NCI-H748 treated with DMSO at 0.1 percent for 48 hours (cell line): ENCODE measurements at regions not wholly inside any gene's neighbourhood (a gene's known extent, or its start where the extent isn't known, plus 50 kb on each side); places are given as distances from the start of the nearest gene placed in this dataset.

Experiments used
- DNase-seq: peaks from one replicate; lab custom pipeline; 2025; lab: John Stamatoyannopoulos, UW

- no peak for DNase-seq
These were observed 104.5 kb downstream of the NGF start for GRCh38 chr1:115233598-115233997.

DNA sequence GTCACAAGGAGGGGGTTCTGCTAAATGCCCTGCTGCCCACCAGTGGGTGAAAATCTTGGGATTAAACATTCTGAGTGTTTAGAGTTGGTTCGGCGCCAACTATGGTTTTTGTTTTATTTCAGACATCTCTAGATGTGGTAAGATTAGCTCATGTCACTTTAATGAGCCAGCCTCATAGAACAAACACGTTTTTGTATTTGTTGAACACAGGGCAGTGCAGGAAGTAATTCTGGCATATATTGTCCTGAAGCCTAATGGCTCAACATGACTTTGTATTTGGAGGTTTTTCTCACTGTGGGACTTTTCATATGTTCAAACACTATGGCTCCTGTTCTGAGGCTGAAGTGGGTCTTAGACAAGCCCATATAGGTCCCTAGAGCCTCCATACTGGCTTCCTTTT is 107.8 kb downstream of the NGF start:
- DNase-seq = no peak

- peak; percentile 34 for DNase-seq
These were observed 109.0 kb downstream of the NGF start for GRCh38 chr1:115229016-115229415.

GRCh38 chr1:115228191-115228590 is 109.9 kb downstream of the NGF start:
- DNase-seq = no peak

GRCh38 chr1:115227346-115228082 is 110.5 kb downstream of the NGF start:
- DNase-seq = no peak

DNA sequence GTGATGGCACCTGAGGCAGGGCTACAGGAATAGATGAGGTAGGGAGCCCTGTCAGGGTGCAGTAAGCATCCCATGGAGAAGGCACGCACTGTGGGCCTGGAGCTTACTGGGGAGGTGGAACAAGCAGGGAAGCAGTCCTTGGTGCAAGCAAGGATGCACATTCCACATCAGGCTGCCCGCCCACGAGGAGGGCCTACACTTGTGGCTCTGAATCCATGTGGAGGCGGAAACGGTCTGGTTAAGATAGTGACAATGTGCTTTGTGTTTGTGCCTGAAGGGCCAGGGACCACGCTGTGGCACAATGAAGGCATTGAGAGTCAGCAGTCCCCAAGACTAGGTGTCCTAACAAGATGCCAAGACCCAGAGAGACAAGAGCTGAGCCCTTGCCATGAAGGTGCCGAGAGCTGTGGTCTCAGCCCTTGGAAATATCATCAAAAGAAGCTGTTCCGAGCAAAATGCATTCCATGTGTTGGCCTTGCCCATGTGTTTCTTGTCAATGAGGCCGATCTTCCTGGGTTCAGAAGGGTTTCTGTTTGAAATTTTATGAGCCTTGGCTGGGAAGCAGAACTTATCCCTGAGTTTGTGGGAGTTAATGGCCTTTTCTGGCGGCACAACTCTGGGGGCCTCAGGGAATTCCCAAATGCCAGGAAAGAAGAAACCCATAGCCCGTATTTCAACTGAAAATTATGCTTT is 111.9 kb downstream of the NGF start:
- DNase-seq = no peak

DNA sequence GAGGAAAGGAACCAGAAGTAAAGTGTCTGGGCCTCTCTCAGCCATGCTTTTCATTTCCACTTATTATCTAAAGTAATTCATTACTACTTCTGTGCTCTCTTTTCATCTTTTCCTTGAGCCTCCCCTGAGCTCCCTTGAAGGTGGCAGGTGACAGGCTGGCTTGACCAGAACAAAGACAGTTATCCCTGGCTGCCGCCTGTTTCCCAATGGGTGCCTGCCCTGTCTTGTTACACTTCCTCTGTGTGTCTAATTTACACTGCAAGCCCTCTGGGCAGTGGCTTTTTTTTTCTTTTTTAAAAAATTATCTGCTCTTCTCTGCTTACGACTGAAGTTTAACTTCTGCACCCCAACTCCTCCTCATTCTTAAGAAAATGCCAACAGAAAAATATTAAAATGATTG is 113.4 kb downstream of the NGF start:
- DNase-seq = no peak

GRCh38 chr1:115222616-115223402 is 115.2 kb downstream of the NGF start:
- DNase-seq = no peak

DNA sequence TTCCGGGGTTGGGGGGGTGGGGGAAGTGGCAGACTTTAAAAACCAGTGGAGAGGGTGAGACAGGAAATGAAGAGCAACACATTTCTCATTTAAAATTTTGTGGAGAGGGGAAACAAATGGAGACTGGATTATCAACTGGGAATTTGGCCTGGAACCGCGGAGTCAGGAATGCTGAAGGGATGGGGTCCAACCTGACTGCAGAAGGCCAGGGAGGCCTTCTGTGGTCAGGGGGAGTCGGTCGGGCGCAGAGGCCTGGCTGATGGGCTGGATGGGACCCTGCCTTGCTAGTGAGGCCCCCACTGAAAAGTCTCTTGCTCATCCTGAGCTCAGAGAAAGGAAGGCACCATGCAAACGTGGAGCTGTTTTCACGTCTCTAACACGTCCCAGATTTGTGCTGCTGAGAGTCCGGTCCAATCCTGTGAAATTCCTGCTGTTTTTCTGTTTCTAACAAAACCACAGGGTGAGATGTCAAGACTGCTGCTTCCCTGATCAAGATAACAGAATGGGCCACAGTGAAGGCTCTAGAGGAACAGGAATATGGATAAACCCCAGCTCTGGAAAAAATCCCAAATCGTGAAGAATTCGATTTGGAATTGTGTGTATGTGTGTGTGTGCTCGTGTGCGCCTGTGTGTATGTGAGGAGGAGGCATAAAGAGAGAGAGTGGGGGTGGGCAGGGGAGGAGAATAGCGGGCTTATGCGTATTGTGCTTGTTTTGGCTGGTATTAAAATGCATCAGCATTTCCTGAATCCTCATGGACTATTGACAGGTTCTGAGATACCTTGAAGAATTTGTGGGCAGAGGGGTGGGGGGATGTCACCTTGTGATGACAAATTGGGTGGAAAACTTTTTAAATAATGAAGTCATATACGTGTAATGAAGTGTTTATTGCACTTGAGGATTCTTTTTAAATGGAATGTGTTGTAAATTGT is 117.4 kb downstream of the NGF start:
- no peak for DNase-seq

- no peak for DNase-seq
These were observed 118.1 kb downstream of the NGF start for GRCh38 chr1:115219927-115220326.

- no peak for DNase-seq
These were observed 119.3 kb downstream of the NGF start for GRCh38 chr1:115218699-115219098.

DNA sequence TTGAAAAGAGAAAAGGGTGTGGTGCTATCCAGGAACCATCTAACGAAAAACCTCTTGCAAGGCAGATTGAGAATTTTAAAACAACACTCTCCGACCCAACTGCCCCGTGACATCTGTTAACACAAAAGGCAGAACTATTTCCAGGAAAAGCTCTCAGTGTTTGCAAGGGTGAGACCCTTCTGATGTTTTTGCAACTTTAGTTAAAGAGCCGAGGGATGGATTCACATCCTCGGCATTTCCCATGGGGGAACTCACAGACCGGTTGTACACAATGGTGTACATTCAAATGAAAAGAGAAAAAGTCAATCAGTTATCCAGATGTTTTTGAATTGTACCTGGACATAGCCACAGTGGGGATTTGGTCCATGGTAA is 120.0 kb downstream of the NGF start:
- DNase-seq = no peak

DNA sequence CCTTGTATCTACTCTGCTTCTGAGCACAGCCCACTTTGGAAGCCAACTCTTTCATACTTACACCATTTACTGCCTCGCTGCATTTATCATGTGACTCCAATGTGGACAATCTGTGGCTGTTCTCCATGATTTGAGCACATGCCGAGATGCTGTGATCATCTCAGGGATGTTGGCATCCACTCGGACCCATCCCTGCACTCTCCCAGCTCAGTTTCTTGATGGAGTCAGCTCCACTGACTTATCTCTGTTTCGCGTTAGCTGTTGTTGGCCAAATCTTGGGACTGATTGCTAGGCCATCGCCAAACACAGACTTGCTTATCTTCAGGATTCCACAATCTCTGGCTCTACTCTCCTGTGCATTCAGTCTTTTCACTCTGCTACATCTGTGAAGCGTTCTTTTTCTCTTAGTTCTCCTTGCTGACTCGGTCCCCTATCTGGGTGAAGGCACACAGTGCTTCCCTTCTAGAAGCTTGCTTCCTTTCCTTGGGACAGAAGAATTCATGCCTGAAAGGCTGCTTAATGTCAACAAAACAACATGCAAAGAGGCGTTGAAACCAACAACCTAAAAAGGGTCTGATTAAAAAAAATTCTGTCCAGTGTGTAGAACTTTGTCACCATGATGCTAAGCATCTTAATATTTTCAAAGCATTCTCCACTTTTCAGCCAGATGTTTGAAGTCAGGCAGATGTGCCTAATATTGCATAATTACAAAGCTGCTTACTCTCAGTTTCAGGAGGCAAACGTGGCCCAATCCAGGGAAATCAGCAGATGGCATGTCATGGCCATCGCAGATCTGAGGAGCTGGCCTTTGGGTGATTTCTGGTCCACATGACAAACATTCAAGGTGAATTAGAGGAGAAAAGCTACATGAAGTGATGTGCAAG is 120.7 kb downstream of the NGF start:
- no peak for DNase-seq

DNA sequence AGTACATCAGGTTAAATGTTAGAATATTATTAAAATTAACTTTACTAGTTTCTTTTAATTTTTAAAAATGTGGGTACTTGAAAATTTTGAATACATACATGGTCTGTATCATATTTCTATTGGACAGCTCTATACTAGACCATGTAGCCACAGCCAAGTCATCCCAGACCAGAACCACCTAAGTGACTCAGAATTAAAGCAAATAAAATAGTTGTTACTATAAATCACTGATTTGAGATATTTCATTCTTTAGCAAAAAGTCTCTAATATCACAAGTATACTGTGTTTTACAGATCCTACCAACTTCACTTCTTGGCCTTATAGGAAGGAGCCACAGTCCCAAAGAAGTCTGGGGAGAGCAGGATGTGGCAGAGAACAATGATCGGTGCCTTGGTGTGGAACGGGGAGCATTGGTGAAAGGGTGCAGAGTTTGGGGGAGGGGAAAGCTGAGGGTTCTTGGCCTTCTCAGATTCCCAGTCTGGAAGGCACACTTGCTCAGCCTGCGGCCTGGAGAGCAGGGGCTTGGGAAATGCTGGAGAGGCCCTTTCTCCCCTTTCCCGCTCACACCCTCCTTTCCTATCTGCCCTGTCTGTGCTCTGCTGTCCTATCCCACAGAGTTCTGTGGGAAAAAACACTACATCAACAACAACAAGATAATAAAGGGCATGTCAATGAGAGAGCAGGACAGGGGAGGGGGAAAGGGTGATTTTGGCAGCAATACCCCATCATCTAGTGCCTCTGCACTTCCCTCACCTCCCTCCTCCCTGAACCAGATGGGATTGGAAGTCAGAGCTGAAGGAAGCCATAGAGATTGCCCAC is 122.1 kb downstream of the NGF start:
- no peak for DNase-seq

GRCh38 chr1:115215110-115215509 is 122.9 kb downstream of the NGF start:
- no peak for DNase-seq

- DNase-seq = no peak
These were observed 124.0 kb downstream of the NGF start for GRCh38 chr1:115214098-115214497.

- no peak for DNase-seq
These were observed 123.8 kb upstream of the TSPAN2 start for GRCh38 chr1:115213130-115213529.

DNA sequence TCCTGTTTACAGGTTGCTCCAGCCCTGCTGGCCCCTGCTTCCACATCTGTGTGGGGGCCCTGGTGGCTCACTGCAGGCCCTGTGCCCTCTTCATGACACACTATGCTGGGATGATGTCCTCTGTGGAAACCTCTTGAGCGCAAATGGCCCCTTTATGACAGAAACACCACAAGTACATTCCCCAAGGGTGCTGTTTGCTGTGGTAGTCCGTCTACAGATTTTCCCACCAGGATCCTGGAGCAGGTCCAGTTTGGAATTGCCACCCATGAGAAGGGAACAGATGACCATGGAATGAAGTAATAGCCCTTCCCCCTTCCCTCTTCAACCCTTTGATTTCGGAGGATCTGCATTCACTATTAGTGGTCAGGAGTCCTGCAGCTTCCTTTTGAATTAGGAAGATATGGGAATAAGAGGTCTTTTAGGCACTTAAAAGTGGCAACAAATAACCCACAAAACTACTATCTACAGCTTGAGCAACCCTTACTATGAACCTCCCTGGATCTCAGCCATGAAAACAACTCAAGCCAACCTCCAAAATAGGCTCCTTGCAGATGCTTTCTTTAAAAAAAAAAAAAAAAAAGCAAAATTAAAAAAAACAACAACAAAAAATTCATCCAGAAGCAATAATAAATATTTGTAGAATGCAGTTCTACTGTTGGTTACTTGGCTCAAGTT is 121.9 kb upstream of the TSPAN2 start:
- DNase-seq = no peak

DNA sequence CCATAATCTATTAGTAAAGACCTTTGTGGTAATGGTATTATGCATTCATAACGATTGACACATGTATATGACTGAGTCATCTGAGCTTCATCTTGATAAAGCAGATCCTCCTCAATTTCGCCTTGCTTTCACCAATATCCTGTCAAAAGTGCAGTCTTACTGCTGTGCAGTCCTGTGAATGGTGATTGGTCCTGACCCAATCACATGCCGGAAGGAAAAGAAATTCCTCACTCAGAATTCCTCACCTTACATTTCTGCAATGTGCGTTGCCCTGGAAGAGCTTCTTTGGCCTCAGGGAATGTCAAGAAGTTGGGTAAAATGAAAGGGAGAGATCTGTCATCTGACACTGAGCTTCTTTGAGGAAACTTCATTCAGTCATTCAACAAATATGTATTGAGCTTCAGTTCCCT is 121.0 kb upstream of the TSPAN2 start:
- DNase-seq = no peak
